HG03280 (cell line): ENCODE measurements at regions not wholly inside any gene's neighbourhood (a gene's known extent, or its start where the extent isn't known, plus 50 kb on each side); places are given as distances from the start of the nearest gene placed in this dataset.
"Not testable (repeated sequence)": the region's sequence is repeated elsewhere in the genome, so short reads cannot be mapped to it uniquely, and the experiment has no call there.

Source experiments
- ATAC-seq: cut with Tn5 transposase; IDR thresholded peaks from one replicate; pipeline ENCODE4 v1.9.1; 2021; ENCODE audit warnings: mild to moderate bottlenecking, moderate library complexity; ENCODE audit not compliant: unreplicated experiment

- no peak for ATAC-seq
Measured at GRCh38 chr2:194343167-194343566, 1313.9 kb upstream of the SLC39A10 start.

- no peak for ATAC-seq
Measured at GRCh38 chr2:194332799-194333490, 1324.1 kb upstream of the SLC39A10 start.

GRCh38 chr2:194328456-194328855, 1328.6 kb upstream of the SLC39A10 start:
- no peak for ATAC-seq

DNA sequence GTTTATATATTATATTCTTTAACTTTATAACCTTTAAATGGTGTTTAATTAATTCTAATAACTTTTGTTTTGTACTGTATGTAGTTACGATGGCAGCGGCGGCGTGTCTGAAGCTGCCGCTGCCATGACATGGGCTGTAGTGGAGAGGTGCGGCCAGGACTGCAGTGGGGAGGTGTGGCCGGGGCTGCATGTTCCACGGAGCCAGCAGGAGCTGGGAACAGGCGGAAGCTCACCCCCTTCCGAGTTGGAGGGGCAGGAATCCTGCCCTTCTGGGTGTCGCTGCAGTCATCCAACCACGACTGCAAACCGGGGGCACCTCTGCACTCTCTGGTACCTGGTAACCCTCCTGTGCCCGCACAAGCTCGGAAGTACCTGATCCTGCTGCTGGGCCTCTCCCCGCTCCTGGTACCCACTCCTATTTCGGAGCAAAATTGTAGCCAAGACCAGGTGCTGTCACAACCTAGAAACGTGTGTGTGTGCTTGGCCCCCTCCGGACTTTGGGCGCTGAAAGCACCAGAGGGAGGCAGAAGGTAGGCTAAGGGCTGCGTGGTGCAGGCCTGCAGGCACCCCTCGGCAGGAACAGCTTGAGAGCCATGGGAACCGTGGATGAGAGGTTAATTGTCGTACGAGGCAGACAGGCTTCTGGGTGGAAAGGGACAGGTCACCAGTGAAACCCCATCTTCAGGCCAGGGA, 1329.7 kb upstream of the SLC39A10 start:
- ATAC-seq: no peak

- no peak for ATAC-seq
Measured at GRCh38 chr2:194323740-194324139, 1333.3 kb upstream of the SLC39A10 start.

DNA sequence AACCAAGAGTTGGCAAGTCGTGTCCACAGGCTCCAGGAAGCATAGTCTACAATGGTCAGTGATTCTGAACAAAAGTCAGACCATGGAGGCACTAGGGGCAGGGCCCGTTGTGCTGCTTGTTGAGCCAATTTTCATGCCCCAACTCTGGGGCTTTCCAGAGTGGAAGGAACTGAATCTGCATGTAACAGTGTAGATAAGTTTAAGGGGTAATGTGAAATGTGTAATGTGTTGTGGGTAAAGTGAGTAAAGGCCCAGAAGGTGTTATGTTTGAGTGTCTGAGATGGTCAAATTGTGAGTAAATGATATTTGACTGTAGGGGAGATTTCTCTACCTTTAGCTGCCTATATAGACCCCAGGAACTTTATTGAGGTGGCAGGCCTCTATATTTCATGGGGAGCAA, 1336.5 kb upstream of the SLC39A10 start:
- no peak for ATAC-seq

DNA sequence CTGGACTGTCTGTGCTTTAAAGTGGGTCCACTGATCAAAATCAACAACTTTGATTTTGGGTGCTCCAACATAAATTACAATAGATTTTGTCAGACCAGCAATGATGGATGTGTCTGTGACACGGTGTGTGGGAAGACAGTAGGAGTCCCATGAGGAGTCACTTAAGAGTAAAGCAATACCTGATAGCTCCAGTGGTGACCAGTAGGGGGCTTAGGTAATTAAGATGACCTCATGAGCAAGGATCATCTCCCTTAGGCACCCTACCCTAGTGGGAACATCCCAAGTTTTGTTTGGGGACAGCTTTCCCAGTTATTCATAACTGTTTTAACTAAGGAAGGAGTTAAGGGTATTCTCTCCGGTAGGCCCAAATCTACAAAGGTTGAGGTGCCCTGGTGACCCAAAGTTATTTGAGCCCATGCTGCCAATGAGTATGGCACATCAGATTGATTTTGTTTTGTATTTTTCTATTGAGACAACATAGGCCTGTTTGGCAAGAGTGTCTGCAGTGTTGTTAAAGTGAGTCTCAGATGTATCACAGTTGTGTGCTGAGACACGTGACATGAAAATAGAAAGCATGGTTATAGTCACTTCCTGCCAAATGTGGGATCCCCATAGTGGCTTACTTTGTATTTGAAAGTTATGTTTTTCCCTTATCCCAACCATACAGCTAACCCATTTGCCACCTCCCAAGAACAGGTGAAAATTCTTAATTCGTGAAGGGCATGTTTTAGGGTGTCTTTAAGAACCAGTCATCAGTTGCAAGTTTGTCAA, 1337.6 kb upstream of the SLC39A10 start:
- peak; percentile 71 for ATAC-seq

GRCh38 chr2:194314042-194314441, 1343.0 kb upstream of the SLC39A10 start:
- ATAC-seq: no peak

- no peak for ATAC-seq
Measured at GRCh38 chr2:194304191-194304590, 1352.8 kb upstream of the SLC39A10 start.

- ATAC-seq: no peak
Measured at GRCh38 chr2:194301946-194302345, 1355.1 kb upstream of the SLC39A10 start.

DNA sequence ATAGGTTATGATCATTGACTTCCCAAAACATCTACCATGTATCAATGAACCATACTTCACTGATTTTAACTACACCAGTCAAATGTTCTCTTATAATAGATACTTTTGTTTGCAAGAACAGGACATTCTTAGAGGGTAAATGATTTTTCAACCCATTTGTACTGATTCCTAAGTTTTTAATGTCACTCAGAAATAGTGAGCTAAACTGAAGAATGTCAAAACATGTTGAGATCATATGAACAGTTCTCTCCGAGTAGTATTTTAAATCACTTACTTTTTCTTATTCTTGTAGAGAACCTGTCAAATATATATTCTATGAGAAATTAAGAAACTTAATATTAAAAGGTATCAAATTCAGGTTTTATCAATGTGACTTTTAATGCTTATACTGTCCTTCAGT, 1362.9 kb upstream of the SLC39A10 start:
- no peak for ATAC-seq

- ATAC-seq: no peak
Measured at GRCh38 chr2:194291104-194291503, 1365.9 kb upstream of the SLC39A10 start.

- no peak for ATAC-seq
Measured at GRCh38 chr2:194289712-194290346, 1367.2 kb upstream of the SLC39A10 start.

DNA sequence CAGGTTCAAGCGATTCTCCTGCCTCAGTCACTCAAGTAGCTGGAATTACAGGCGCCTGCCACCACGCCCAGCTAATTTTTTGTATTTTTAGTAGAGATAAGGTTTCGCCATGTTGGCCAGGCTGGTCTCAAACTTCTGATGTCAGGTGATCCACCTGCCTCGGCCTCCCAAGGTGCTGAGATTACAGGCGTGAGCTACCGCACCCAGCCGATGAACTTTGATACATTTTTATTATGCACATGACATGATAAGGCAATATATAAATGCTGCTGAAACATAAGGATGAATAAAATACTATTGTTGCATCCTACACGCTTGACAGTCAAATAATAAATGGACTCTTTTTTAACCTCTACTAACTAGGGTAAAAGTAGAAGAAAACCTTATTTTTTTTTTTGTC, 1380.4 kb upstream of the SLC39A10 start:
- ATAC-seq: not testable (repeated sequence)

- ATAC-seq: no peak
Measured at GRCh38 chr2:194271293-194271961, 1385.6 kb upstream of the SLC39A10 start.

DNA sequence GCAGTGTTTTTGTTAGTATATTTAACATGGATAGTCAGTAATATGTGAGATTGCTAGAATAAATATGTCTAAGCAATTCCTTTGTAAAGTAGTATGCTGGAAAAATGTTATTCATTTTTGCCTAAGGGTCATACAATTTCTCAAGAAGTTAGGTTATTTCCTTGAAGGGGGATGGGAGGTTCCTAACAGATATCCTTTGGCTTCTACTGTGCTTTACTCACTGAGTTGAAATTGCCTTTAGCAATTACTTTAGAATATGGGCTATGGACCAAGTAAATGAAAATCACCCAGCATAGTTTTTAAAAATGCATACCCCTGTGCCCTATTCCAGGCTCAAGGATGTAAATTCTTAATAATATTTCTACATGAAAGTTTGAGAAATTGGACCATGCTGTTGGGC, 1386.4 kb upstream of the SLC39A10 start:
- no peak for ATAC-seq

DNA sequence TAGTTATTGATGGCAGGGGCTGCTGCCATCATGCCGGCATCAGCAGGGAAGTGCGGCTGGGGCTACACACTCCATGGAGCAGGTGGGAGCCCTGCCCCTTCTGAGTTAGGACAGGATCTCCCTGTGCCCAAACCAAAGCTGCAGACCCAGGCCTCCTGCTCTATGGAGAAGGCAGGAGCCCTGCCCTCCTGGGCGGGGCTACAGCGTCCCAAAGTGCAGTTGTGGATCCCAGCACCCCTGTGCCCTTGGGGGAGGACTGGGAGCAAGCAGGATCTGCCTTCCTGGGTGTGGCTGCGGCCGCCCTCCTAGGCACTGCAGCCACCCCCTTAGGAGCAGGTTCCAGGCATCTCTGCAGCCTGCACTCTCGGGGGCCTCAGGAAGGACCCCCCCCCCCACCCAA, 1392.4 kb upstream of the SLC39A10 start:
- ATAC-seq: no peak

GRCh38 chr2:194260185-194260584, 1396.8 kb upstream of the SLC39A10 start:
- ATAC-seq: no peak

DNA sequence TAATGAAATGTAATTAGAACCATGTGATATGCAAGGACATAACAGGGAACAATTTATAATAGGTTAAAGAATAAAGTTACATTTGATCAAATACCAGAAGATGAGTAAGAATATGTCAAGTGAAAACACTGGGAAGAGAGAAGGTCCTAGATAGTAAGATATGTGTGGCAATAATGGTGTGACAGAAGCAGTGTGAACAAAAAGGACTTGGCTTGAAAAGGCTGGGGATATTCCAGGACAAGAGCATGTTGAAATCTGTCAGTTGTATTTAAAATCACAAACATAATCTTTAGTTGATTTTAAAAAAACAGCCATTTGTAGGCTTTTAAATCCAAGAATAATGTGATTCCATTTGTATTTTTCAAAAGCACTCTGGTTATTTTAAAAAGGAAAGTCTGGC, 1399.9 kb upstream of the SLC39A10 start:
- no peak for ATAC-seq

- ATAC-seq: no peak
Measured at GRCh38 chr2:194253528-194254259, 1403.3 kb upstream of the SLC39A10 start.
